ENCODE measurements at regions not wholly inside any gene's neighbourhood (a gene's known extent, or its start where the extent isn't known, plus 50 kb on each side); places are given as distances from the start of the nearest gene placed in this dataset.
"Not testable (repeated sequence)": the region's sequence is repeated elsewhere in the genome, so short reads cannot be mapped to it uniquely, and the experiment has no call there.

GRCh38 chr10:61040399-61041016 lies 96.5 kb upstream of the RHOBTB1 start:
- no peak for DNase-seq

DNA sequence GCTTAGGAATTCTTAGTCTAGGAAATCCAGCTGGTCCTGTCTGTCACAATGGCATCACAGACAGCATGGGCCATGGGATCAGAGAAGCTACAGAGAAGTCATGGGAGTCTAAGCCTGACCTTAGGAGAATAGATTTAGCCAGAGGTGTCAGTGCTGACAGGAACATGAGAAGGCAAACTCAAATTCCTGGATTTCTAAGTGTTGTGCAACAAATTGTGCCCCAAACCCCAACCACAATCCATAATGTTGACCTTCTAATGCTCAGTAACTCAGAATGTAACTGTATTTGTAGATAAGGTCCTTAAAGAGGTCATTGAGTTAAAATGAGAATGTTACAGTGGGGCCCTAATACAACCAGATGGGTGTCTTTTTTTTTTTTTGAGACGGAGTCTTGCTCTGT lies 95.9 kb upstream of the RHOBTB1 start:
- no peak for DNase-seq

GRCh38 chr10:61037261-61037830 lies 93.4 kb upstream of the RHOBTB1 start:
- not testable (repeated sequence) for DNase-seq

- not testable (repeated sequence) for DNase-seq
Measured at GRCh38 chr10:61036148-61036547, 92.2 kb upstream of the RHOBTB1 start.

DNA sequence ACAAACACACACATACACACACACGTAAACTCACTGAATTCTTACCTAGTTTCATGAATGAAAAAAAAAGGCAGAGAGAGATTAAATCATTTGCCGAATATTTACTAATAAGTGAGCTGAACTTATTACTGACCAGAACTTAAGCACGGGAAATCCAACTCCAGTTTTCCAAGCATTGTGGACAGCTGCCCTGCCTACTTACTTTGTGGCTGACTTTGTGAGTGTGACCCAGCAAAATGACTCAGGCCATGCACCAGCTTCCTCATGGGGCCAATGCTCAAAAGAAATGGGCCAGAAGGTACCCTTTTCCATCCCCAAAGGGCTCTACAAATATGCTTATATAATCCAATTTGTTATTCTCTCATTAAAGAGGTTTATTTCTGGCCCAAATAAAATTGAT lies 87.4 kb upstream of the RHOBTB1 start:
- DNase-seq = no peak

GRCh38 chr10:61029411-61029810 lies 85.4 kb upstream of the RHOBTB1 start:
- no peak for DNase-seq

DNA sequence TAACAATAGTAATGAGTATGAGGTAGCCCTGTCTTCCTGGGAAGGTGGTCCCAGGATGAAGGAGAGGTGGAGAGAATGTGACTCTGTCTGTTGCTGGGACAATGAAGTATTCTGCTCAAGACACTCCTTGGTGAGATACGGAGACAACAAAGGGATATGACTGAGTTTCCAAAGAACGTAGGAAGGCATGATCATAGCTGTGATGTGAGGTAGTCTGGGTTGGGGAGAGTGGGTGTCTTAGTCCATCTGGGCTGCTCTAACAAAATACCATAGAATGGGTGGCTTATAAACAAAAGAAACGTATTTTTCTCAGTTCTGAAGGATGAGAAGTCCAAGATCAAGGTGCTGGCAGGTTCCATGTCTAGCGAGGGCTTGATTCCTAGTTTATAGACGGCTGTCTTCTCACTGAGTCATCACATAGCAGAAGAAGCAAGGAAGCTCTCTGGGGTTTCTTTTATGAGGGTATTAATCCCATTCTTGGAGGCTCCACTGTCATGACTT lies 84.9 kb upstream of the RHOBTB1 start:
- DNase-seq = no peak

GRCh38 chr10:61024856-61025201 lies 80.8 kb upstream of the RHOBTB1 start:
- no peak for DNase-seq

DNA sequence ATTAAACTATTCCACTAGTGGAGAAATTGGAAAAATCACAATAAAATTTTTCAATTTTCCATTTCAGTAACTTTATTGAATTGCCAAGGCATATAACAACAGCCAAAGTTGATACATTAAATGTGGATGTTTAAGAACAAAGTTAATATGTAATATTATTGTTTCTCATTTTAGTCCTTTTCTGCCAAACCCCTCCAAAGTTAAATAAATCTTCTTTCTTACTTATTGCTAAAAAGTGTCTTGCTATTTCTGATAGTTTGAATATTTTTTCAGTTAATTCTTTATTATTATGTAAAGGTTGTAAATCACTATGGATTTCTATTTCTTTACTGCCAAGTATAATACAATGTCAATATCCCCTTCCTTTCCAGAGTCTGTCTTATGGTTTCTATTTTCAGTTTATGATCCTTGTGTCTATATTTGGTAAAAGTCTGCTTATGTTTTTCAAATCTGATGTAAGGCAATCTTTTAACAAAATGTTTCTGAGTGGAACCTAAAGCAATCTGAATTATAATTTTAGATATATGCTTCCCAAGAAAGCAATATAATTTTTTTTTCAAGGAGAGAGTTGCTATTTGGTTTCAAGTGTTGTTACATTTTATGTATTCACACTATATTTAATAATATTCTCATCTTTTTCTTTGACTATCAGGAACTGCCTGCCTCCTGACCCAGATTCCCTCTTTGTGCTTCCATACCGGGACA lies 80.3 kb upstream of the RHOBTB1 start:
- no peak for DNase-seq

DNA sequence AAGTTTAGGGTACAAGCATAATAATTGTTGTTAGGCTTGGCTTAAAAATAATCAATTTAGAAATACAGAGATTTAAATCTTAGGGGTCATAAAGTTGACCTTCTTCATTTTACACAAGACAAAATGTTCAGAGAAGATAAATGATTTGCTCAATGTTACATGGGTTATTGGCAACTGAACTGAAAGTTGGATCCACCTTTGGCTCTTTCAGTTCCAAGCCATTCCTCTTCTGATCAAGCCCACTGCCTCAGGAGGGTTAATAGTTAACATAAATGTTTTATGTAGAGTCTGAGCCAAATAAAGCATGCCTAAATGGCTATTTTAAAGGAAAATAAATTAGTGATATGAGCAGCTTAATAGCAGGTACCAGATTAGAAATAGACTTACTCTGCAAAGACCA lies 79.1 kb upstream of the RHOBTB1 start:
- DNase-seq = no peak

DNA sequence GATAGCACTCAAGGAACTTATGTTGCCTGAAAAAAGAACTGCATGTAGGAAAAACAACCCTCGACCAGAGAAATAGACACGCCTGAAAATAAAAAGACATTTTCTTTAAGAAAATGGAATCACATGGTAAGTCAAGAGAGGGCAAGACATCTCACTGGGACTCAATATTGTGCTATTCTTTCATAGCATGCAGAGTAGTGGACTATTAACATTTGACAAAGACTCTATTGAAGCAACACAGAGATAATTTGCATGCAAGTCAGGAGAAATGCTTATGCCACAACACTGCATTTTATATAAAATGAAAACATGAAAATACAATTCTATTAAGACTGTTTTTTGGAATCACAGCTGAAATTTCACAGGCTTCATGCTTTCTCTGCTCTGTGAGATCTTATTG lies 77.9 kb upstream of the RHOBTB1 start:
- DNase-seq = no peak

GRCh38 chr10:61020420-61021158 lies 76.6 kb upstream of the RHOBTB1 start:
- no peak for DNase-seq

- no peak for DNase-seq
Measured at GRCh38 chr10:61018146-61018545, 74.2 kb upstream of the RHOBTB1 start.

DNA sequence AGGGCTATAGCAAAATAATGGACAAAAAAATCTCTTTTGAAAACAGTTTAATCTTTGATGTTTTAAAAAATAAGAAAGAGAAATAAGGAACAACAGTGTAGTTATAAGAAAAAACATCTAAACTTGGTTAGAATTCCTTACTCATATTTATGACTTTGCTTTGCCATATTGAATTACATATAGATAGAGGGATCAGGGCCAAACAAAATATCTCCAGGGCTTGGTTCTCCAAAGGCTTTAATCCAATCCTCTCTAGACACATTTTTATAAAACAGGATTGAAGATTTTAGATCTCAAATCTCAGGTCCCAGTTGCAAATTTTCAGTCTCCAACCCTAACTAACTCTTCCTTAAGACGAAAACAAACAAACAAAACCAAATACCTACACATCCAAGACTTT lies 72.6 kb upstream of the RHOBTB1 start:
- DNase-seq = no peak

DNA sequence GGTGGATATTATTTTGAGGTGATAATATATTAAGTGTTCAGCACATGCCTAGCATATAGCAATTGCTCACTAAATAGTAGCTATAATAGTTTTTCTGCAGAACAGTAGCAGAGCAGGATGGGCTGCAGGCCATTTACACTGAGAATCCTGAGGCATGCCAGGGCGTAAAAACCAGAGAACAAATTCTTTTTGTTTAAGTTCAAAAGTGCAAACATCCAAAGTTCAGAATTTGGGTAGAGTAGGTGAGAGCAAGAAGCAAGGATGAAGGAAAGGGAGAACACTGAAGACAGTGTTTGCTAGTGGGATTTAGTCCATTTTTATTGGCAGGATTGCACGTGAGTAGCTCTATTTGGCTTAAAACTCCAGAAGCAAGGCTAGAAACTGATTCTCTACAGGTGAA lies 72.0 kb upstream of the RHOBTB1 start:
- no peak for DNase-seq

- DNase-seq = no peak
Measured at GRCh38 chr10:61010863-61011262, 66.9 kb upstream of the RHOBTB1 start.

DNA sequence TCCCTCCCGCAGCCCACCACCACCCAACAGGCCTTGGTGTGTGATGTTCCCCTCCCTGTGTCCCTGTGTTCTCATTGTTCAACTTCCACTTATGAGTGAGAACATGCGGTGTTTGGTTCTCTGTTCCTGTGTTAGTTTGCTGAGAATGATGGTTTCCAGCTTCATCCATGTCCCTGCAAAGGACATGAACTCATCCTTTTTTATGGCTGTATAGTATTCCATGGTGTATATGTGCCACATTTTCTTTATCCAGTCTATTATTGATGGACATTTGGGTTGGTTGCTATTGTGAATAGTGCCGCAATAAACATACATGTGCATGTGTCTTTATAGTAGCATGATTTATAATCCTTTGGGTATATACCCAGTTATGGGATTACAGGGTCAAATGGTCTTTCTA lies 59.1 kb upstream of the RHOBTB1 start:
- not testable (repeated sequence) for DNase-seq

DNA sequence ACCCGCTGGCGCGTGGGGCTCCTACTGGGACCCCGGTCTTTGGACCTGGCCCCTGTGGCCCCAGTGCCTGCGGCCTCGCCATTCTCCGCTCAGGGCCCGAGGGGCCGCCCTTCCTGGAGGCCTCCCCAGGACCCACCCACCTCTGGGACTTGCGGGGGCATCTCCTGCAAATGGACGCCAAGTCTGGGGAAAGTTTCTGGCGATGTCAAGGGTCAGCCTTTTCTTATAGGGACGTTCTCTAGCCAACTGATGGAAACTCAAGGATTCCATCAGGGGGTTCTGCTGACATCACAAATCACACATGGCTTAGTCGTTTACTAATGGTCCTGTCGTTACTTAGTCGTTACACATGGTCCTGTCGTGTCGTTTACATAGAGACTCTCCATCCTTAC lies 57.7 kb upstream of the RHOBTB1 start:
- DNase-seq = no peak

- no peak for DNase-seq
Measured at GRCh38 chr10:61000769-61001730, 57.1 kb upstream of the RHOBTB1 start.

GRCh38 chr10:60998932-60999331 lies 54.9 kb upstream of the RHOBTB1 start:
- DNase-seq = no peak

- no peak for DNase-seq
Measured at GRCh38 chr10:60994128-60994527, 50.1 kb upstream of the RHOBTB1 start.
